Inferior parietal cortex (tissue), 1 donor: ENCODE measurements at regions not wholly inside any gene's neighbourhood (a gene's known extent, or its start where the extent isn't known, plus 50 kb on each side); places are given as distances from the start of the nearest gene placed in this dataset.

Experiments
- DNase-seq: peaks from one replicate; pipeline ENCODE4 v3.0.0-alpha.2; 2016; ENCODE audit errors: extremely low spot score

DNA sequence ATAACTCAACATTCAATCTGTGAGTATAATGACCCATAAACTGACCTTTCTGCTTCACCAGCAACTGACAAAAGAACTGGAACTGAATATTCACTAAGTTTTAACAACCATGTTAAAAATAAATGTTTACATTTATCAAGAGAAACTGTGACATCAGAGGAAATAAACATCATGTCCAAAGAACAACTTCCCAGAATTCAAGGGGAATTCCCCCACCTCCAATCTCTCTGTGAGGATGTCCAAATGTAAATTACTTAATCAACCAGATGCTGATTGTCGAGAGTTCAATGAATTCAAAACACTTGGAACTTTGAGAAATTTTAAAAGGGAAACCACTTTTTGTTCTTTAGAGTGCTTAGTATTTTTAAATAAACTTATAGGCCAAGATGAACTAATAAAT, 365.6 kb upstream of the ADGRL2 start:
- DNase-seq = no peak

DNA sequence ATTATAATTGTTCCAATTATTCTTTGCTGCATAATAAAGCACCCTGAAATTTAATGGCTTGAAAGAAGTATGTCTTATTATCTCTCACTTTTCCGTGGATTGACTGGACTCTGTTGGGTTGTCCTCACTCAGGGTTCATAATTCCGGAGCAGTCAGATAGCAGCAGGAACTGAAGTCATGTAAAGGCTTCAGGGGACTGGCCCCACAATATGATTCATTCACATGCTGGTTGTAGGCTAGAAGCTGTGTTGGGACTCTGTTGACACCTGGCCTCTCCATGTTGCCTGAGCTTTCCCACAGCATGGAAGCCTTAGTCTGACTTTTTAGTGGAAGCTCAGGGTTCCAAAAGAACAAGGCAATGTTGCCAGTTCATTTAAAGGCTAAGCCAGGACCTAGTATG, 367.1 kb upstream of the ADGRL2 start:
- DNase-seq = no peak

DNA sequence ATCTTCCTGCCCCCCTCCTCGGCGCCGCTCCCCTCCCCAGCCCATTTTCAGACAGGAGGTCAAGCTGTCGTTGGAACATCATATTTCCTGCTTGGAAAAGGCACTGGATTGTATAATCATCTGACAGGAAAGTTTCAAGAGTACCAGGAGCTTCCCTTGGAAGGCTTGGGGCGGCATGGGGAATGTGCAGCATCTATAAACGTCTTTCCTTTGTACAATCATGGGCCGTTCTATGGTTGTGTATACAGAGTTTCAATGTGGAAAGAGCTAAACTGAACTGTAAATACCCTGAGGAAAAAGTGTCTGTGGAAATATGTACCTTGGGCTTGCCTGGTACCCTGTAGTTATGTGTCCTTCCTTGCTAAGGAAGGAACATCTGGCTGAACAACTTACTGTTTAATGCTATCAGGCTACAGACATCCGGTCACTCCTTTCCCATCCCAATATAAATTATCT, 368.1 kb upstream of the ADGRL2 start:
- DNase-seq = no peak

DNA sequence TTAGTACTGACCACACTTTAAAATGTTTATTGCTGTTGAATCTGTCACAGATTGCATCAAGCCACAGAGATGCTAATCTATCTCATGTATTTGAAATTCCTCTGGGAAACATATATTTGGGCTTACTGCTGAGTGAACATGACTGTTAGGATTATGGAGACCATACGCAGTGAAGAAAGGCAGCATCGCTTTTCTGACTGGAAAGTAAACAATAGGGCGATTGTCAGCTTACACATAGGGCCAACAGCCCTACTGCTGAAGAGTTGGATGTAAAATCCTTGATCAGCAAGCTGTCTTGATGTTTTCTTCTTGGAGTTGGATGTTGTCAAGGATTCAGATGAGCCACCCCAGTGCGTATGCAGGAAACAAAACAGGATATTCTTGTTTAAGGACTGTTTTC, 368.7 kb upstream of the ADGRL2 start:
- DNase-seq = no peak

DNA sequence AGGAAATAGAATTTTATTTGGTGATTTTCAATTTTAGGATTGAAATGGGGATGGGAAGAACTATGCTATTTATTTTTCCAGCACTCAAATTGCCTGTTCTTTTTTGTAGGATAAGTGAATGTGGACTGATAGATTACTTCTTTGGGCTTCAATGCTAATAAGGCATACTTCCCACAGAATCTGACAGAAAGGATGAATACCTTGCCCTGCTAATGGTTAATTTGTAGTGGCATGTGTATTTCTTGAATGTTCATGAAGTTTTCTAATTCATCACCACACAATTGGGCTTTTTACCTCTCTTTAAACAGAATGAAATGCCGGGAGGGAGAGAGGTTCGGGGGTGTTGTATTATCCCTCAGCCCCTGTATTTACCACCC, 369.1 kb upstream of the ADGRL2 start:
- DNase-seq = no peak

DNA sequence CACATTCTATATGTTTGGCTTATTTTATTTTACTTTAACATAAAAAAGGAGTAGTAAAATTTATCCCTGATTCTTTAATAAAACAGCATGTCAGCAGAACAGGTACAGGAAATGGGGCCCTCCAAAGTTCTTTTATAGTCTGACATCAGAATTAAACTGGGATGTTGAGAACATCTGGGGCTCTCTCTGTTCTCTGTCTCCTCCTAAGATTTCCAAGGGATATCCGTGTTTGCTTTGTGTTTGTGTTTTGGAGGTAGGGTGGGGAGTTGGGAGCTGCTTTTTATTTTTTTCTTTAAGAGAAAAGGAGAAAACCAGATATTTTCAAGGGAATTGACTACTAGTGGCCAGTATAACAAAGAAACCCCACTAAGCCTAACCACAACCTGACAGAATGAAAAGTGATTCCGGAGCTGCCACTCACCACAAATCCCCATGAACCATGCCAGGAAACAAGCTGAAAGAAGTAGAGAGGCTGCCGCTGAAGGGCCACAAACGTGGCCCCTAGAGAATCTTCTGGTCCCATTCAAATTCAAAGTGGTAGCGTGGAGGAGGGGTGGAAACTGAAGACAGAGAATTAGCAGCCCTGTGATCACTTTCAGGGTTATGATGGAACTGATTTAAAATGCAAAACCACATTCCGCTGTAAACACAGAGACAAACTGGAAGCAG, 369.6 kb upstream of the ADGRL2 start:
- no peak for DNase-seq

DNA sequence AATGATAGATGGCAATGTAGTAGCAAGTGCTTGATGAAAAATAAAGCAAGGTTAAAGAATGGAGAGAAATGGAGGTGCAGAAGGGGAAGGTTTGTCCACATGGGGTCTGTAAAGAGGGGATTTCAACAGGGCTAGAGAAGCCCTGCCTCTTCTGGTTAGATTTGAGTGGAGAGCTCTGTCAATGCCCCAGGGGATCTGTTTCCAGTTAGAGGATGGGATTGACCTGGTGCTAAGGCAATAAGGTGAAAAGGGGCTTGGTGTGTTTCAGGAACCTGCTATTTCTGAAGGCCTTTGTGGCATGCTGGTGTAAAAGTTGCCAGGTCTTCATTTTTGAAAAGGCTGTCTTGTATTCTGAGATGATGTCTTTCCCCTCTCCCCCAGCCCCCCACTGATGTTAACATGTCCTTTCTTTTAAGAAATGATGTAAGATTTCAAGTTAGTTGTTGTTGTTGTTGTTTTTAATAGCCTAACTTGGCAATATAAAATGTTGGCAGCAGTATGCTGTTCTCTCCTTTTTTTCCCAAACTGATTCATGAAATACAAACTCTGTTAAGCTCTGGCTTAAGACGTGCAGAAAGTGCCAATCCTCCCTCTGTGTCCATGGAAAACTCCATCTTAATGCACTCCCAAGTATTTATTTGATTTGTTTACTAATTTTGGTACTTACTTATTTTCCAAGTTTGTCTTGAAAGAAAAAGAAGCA, 370.3 kb upstream of the ADGRL2 start:
- DNase-seq = no peak

DNA sequence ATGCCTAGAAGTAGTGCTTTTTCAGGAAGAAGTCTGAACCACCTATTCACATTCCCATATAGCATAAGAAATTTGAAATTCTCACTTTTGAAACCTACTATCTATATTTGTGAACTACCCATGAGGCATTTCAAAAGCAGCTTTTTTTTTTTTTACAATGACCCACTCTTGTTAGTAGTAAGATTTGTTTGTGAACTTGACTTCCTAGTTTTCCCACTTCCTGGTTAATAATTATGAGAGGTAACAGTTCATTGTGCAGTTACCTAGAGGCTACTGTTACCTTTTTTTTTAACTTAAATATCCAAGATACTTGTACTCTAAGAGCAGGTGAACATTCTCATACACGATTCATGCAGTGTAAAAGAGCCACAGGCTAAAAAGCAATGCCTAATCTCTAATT, 371.7 kb upstream of the ADGRL2 start:
- DNase-seq = no peak

DNA sequence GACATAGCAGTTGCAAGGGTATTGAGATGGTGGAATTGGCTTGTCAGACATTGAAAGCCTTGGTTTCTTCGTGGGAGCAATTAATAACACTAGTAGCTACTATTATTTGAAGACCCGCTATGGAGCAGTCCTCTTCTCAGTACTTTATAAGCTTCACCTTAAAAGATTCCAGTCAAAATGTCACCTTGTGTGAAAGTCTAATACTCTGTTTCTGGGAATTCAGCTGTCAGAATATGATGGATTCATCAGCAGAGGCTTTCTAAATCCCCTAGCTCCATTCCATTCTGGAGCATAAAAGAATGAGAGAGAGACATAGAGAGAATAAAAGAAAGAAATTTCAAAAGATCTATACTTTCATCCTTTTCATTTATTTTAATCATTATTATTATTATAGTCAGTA, 375.9 kb upstream of the ADGRL2 start:
- DNase-seq = no peak

DNA sequence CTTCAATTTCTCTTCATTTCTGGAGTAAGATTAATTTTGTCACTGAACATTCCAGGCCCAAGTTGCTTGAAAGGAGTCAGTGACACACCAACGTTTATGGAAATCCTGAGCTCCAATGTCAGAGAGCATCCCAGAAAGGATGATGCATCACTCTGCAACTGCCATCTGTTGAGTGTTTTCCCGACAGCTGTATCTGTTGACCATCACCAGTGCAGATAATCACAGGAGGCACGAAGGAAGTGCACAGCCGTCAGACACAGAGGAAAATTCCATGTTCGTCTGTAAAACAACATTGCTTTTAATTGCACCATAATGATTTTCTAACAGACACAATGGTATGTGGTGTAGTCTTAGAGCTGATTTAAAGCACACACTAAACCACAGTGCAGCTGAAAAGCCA, 376.7 kb upstream of the ADGRL2 start:
- no peak for DNase-seq

DNA sequence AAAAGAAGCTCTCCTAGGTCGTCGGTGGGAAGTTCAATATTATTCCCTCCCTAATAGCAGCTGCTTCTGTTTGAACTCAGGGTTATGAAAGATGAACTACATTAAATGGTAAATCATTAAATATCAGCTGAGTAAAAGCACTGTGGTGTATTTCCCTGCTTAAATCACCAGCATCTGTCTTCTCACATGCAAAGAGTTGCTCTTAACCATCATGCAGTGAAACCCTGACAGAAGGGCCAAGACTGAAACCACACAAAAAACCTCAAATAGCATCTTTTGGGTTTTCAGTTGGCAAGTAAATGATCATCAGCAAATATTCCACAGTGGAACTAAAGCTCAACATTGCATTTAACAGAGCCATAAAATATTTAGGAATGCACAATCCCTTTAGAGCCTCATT, 380.0 kb upstream of the ADGRL2 start:
- no peak for DNase-seq

DNA sequence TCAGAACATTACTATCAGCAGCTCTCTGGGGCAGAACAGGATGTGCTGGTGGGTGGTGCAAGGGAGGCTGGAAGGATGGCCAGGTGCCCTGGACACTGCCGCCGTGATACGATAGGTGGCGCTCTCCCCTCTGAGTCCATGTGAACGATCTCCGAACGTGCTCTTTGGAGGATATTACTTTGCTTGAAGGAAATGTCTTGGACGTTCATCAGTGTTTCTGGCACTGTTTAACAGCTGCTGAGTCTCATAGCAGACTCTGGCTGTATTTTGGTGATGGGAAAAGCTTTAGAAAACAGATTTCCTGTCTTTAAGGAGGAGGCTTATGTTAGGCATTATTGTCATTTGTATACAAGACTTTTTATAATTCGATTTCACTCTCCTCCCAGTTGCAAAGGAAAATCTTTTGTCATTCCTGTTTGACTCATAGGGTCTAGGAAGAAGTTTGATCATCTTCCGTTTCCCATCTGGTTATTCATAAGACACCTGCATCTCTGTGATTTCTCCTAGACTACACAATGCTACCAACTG, 386.2 kb upstream of the ADGRL2 start:
- peak; percentile 53 for DNase-seq

DNA sequence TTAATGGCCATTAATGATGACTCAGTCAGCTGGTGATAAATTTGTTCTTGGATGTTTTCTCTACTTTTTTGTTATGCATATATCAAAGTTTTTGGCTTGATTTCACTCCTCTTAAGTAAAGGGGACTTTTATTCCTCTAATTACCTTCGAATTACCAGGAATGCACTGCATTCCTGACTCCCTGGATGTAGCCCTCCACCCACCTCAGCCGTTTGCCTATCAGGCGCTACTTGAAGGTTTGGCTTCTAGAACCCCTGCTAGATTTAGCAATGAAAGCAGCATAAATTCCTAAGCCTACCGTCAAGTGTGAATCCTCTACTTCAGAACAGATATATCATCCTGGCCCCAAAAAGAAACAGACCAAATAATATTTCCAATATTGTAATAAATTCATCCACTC, 387.8 kb upstream of the ADGRL2 start:
- DNase-seq = no peak

DNA sequence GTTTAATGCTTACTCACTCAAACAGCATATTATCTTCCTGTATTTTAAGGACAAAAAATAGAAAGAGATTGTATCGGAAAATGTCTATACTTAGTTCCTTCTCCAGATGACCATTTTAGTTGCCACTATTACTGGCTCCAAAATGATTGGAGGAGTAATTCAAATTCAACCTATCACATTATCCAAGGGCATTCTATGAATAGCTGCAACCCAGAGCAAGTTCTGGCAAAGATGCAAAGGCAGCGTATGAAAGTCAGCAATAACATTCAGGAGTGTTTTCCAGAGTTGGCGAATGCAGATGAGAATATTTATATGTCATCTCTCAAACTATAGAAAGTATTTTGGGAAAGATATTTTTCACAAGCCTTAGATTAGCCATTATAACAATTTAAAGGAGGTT, 389.8 kb upstream of the ADGRL2 start:
- DNase-seq = peak; percentile 41

DNA sequence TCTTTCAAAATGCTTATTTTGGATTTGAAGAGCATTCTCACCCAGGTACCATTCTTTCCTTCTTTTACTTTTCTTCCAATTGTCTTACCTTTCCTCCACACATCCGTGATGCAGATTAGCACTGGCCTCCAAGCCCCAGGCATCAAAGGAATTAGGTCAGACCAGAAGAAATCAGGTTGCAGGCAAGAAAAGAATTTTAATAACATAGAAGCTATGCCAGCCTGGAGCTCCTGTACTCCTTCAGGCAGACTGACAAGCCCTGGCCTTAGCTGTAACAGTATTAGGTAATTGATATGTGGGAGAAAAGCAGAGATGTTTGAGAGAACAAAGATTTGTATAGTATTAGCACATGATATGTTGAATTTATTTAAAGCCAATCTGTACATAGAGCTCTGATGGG, 390.4 kb upstream of the ADGRL2 start:
- DNase-seq = no peak

DNA sequence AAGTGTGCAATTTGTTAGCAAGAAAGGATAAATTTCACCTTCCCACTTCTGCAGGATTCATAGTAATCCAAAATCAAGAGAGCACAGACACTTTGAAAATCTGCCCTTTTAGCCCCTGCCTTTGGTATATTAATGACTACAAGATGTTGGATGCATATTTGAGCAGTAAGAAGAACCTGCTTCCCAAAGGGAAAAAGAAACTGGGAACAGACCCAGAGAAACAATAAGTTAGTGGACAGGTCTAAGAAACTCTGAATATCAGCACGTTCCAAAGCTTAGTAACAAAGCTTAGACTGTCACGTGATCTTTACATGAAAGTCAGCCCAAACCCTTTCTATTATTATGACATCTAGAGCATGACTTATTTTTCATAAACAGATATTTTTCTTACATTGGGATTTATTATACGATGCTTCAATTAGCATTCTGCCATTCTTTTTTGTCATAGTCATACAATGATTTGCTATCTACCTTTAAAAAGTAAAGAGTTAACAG, 390.9 kb upstream of the ADGRL2 start:
- no peak for DNase-seq

DNA sequence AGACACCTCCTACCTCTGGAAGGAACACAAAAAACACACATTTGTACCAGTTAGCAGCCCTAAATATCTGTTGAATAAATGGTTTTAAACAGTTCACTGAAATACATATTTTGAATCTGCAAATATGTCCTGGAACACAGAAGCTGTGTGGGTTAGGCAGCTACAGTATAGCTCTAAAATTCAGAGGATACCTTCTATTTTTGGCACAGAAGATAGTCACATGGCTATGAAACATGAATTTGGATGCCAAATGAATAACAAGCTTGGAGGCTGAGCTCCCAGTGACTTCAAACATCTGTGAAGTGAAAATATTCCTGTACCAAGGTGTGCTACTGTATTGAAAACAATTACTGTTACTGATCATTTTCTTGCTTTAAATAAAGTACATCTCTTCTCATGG, 391.5 kb upstream of the ADGRL2 start:
- DNase-seq = peak; percentile 63

DNA sequence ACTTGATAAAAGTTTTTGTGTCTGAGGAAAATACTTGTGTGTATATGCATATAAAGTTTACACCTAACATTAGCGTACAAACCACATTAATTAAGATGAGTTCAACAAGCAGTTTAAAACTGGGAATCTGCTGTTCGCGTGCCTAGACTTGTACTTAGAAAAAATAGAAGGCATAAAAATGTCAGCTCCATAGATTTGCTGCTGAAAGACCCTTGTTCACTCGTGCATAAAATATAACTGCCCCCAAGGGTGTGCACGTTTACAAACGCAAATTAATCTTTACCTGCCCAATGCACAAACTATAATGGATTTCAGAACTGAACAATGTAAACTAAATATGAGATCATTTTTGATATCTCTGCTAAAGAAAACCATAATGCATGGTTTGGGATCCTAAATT, 392.3 kb upstream of the ADGRL2 start:
- DNase-seq = no peak

DNA sequence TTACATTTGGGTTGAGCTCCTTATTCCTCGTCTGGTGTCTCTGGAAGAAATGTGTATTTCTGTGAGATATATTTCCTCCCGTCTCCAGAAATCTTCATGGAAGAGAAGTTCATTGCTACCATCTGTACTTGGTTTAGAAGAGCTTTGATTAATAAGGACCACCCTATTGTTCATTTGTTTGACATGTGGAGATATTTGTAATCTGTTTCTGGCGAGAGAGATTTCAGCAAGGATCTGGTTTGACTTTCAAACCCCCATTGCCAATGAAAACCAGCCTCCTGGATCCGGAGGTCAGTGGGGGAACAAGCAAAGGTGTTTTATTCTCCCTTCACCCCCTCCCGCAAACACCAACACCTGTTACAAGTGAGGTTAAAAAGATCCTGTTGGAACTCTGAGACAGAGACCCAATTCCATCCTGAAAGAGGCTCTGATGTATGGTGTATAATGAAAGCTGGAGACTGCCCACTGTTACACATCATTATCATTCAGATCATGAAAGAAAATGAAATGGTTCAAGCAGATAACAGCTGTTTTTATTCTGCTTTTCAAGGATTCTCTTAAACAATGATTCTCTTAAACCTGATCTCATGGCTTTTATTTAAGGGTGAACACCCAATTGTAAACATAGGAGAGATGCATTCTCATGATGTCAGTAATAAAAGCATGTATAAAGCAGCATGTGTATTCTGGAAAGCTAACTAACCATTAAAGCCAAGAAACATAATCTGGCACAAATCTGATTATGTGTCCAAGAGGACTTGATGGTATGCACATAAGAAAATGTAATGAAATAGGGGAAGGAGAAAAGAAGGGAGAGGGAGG, 393.5 kb upstream of the ADGRL2 start:
- no peak for DNase-seq

DNA sequence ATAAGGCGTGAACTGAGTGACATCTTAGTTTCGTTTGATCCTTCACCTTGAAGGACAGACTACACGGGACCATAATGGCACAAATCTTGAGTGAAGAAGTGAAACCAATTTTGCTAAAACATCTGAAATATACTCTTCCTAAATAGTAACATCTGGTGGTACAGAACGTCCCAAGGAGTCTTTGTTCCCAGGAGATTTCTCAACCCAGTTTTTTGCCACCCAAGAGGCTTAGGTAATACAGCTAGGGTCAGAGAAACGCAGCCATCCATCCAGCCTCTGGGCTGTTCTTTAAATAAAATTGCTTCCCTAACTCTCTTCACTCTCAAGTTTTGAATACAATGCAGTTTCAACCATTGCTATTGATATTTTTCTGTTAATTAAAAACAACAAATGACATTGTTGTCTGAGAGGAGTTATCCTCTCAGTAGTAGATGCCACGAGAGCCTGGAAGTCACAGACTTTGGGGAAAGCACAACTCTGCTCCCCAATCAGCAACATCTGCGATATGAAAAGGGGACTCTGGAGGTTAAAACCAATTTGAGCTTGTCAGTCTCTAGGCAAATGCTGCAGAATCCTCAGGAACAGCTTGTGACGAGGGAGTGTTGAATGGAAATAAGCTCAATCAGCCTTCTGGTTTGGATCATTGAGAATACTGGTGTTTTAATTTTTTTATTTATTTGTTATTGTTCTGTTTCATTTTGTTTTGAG, 394.3 kb upstream of the ADGRL2 start:
- DNase-seq = no peak

DNA sequence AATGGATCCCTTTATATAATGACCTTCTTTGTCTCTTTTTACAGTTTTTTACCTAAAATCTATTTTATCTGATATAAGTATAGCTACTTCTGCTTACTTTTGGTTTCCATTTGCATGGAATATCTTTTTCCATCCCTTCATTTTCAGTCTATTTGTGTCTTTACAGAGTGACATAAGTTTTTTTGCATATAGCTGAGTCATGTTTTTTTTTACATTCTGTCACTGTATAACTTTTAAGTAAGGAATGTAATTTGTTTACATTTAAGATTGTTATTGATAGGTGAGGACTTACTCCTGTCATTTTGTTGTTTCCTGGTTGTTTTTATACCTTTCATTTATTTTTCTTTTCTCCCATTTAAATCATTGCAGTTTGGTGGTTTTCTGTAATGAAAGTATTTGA, 402.7 kb upstream of the ADGRL2 start:
- no peak for DNase-seq
